OCI-LY7 (cell line): ENCODE measurements at regions not wholly inside any gene's neighbourhood (a gene's known extent, or its start where the extent isn't known, plus 50 kb on each side); places are given as distances from the start of the nearest gene placed in this dataset.

ENCODE experiments used
- BruUV-seq: library from RNA; stranded (reverse); fragments of 400-500 nt; replicated peaks from 2 replicates; lab custom pipeline; 2021; lab: Mats Ljungman, UMichigan
- CTCF ChIA-PET: fragments of 300-600 bp; sonication (Branson Sonifier 250); formaldehyde crosslinking; loops from one replicate; lab custom pipeline; 2022; ENCODE audit warnings: antibody characterized with exemption; ENCODE audit not compliant: unreplicated experiment; lab: Charles Lee
- POLR2A ChIA-PET: fragments of 300-600 bp; sonication (Branson Sonifier 250); formaldehyde crosslinking; loops from one replicate; lab custom pipeline; 2022; ENCODE audit warnings: antibody characterized with exemption; lab: Charles Lee
- DNase-seq: peaks from one replicate; pipeline ENCODE4 v3.0.0-alpha.2; 2015; ENCODE audit warnings: low spot score
- H2AFZ ChIP-seq: fragments of 200-600 bp; sonication (generic), shearing (Covaris generic); 2 replicates; pipeline ENCODE4 v1.6.1; 2014; ENCODE audit warnings: mild to moderate bottlenecking, antibody characterized with exemption, low read length, moderate library complexity
- H3K27ac ChIP-seq: fragments of 200-600 bp; sonication (generic); 2 replicates; pipeline ENCODE4 v1.5.1; 2014; ENCODE audit warnings: mixed run types, low read depth, mild to moderate bottlenecking, moderate library complexity, low read length, inconsistent platforms; ENCODE audit not compliant: poor library complexity, severe bottlenecking
- H3K36me3 ChIP-seq: fragments of 200-600 bp; sonication (generic); 2 replicates; pipeline ENCODE4 v1.6.1; 2014; ENCODE audit warnings: mild to moderate bottlenecking, antibody characterized with exemption, low read length, moderate library complexity, mixed read lengths; ENCODE audit not compliant: insufficient read depth
- H3K4me1 ChIP-seq: fragments of 200-600 bp; sonication (generic); 2 replicates; pipeline ENCODE4 v1.5.1; 2014; ENCODE audit warnings: mild to moderate bottlenecking, low read length; ENCODE audit not compliant: insufficient read depth, poor library complexity, severe bottlenecking
- H3K4me2 ChIP-seq: fragments of 200-600 bp; sonication (generic); 2 replicates; pipeline ENCODE4 v1.6.1; 2014; ENCODE audit warnings: mild to moderate bottlenecking, low read length
- H3K4me3 ChIP-seq: fragments of 200-600 bp; sonication (generic); 2 replicates; pipeline ENCODE4 v1.5.1; 2014; ENCODE audit warnings: mild to moderate bottlenecking, low read depth, low read length; ENCODE audit not compliant: poor library complexity, severe bottlenecking
- H3K79me2 ChIP-seq: fragments of 200-600 bp; sonication (generic); 2 replicates; pipeline ENCODE4 v1.6.1; 2016; ENCODE audit warnings: low read depth, mild to moderate bottlenecking, low read length, moderate library complexity, mixed read lengths; ENCODE audit not compliant: insufficient read depth
- H3K9me2 ChIP-seq: fragments of 200-600 bp; sonication (generic); 2 replicates; pipeline ENCODE4 v1.6.1; 2016; ENCODE audit warnings: mild to moderate bottlenecking, low read length, mixed read lengths; ENCODE audit not compliant: insufficient read depth
- H3K9me3 ChIP-seq: fragments of 200-600 bp; sonication (generic); 2 replicates; pipeline ENCODE4 v1.6.1; 2014; ENCODE audit warnings: mild to moderate bottlenecking, mixed run types, low read length, mixed read lengths
- H4K20me1 ChIP-seq: fragments of 200-600 bp; sonication (generic); 2 replicates; pipeline ENCODE4 v1.6.1; 2014; ENCODE audit warnings: mild to moderate bottlenecking, antibody characterized with exemption, low read length, moderate library complexity, mixed read lengths; ENCODE audit not compliant: insufficient read depth
- CTCF ChIP-seq: fragments of 200-600 bp; sonication (generic); conservative IDR thresholded peaks from 2 replicates; pipeline ENCODE4 v1.5.1; 2014; ENCODE audit warnings: mild to moderate bottlenecking, antibody characterized with exemption, low read length, moderate library complexity, mixed read lengths
- EZH2phosphoT487 ChIP-seq: fragments of 200-600 bp; sonication (generic); IDR thresholded peaks from 2 replicates; pipeline ENCODE4 v1.6.1; 2018; ENCODE audit warnings: low read depth, borderline replicate concordance, mild to moderate bottlenecking, mixed run types, antibody characterized with exemption, low read length, moderate library complexity, mixed read lengths
- intact Hi-C: fragments of 100-400 bp; cut with micrococcal nuclease; formaldehyde crosslinking; loops from one replicate; pipeline ENCODE4 v1.10.0; 2022; ENCODE audit not compliant: unreplicated experiment

- no TSS peak for BruUV-seq
- TF ChIP-seq EZH2phosphoT487 (no peak), CTCF (no peak)
- Histone ChIP-seq H3K9me2 (no peaks in the 10 kb centered on the region), H3K4me3 (no peak overlapping the region), H3K9me3 (no peaks in the 10 kb centered on the region), H3K36me3 (no peaks in the 10 kb centered on the region), H3K79me2 (no peaks in the 10 kb centered on the region), H3K4me2 (no peak overlapping the region), H2AFZ (no peak overlapping the region), H3K4me1 (no peaks in the 10 kb centered on the region), H4K20me1 (no peaks in the 10 kb centered on the region), H3K27ac (no peak overlapping the region)
- CTCF ChIA-PET = no interaction called here
- DNase-seq = no peak
- intact Hi-C loops = no loop called here
- POLR2A ChIA-PET = no interaction called here
Observed at GRCh38 chr19:30171138-30171635, 201.0 kb upstream of the ZNF536 start.

GRCh38 chr19:30171795-30172612 is 200.2 kb upstream of the ZNF536 start:
- no TSS peak for BruUV-seq
- H3K79me2 ChIP-seq = no peaks in the 10 kb centered on the region
- no peaks in the 10 kb centered on the region for H4K20me1 ChIP-seq
- H2AFZ ChIP-seq = no peak overlapping the region
- no peak for TF ChIP-seq EZH2phosphoT487
- TF ChIP-seq CTCF = no peak
- H3K4me2 ChIP-seq = no peak overlapping the region
- no peak for DNase-seq
- no peaks in the 10 kb centered on the region for H3K4me1 ChIP-seq
- ChIA-PET POLR2A (no interaction called here), CTCF (no interaction called here)
- H3K27ac ChIP-seq = no peak overlapping the region
- no peaks in the 10 kb centered on the region for H3K9me2 ChIP-seq
- H3K9me3 ChIP-seq = no peaks in the 10 kb centered on the region
- no peak overlapping the region for H3K4me3 ChIP-seq
- H3K36me3 ChIP-seq = no peaks in the 10 kb centered on the region
- intact Hi-C loops = no loop called here

GRCh38 chr19:30172613-30173242 is 199.5 kb upstream of the ZNF536 start:
- H3K79me2 ChIP-seq = no peaks in the 10 kb centered on the region
- DNase-seq = no peak
- no peak overlapping the region for H3K4me2 ChIP-seq
- ChIA-PET CTCF (no interaction called here), POLR2A (no interaction called here)
- H3K9me3 ChIP-seq = no peaks in the 10 kb centered on the region
- no peak overlapping the region for H3K4me3 ChIP-seq
- H3K36me3 ChIP-seq = no peaks in the 10 kb centered on the region
- no peaks in the 10 kb centered on the region for H3K9me2 ChIP-seq
- no peak overlapping the region for H3K27ac ChIP-seq
- BruUV-seq = no TSS peak
- no peaks in the 10 kb centered on the region for H3K4me1 ChIP-seq
- H4K20me1 ChIP-seq = no peaks in the 10 kb centered on the region
- no peak for TF ChIP-seq CTCF
- no peak for TF ChIP-seq EZH2phosphoT487
- intact Hi-C loops = no loop called here
- H2AFZ ChIP-seq = no peak overlapping the region
